Panc1 (cell line): ENCODE measurements at regions not wholly inside any gene's neighbourhood (a gene's known extent, or its start where the extent isn't known, plus 50 kb on each side); places are given as distances from the start of the nearest gene placed in this dataset.

Experiments used
- ATAC-seq: fragments of 200-7000 bp; cut with Tn5 transposase; 2 replicates; pipeline ENCODE4 v1.9.1; 2020; ENCODE audit warnings: mild to moderate bottlenecking, moderate library complexity
- BruUV-seq: library from RNA; stranded (reverse); fragments of 400-500 nt; replicated peaks from 2 replicates; lab custom pipeline; 2021; lab: Mats Ljungman, UMichigan
- CTCF ChIA-PET: fragments of 300-600 bp; sonication (Branson Sonifier 250); formaldehyde crosslinking; loops from one replicate; lab custom pipeline; 2022; ENCODE audit warnings: antibody characterized with exemption; lab: Charles Lee
- POLR2A ChIA-PET: fragments of 300-600 bp; sonication (Branson Sonifier 250); formaldehyde crosslinking; loops from one replicate; lab custom pipeline; 2022; ENCODE audit warnings: antibody characterized with exemption; lab: Charles Lee
- DNase-seq: peaks from one replicate; pipeline ENCODE4 v3.0.0-alpha.2; 2010; ENCODE audit warnings: low read depth, low spot score
- H3K27ac ChIP-seq: 2 replicates; pipeline ENCODE4 v1.5.1; 2011; ENCODE audit warnings: mild to moderate bottlenecking, low read length, inconsistent platforms
- H3K27me3 ChIP-seq: fragments of 200-500 bp; sonication (Bioruptor generic); 2 replicates; pipeline ENCODE4 v1.6.0; 2014; ENCODE audit warnings: low read length, inconsistent platforms; ENCODE audit not compliant: control insufficient read depth, insufficient read depth
- H3K36me3 ChIP-seq: fragments of 200-500 bp; sonication (Bioruptor generic); 2 replicates; pipeline ENCODE4 v1.5.1; 2014; ENCODE audit warnings: inconsistent platforms, mild to moderate bottlenecking, low read length, moderate library complexity; ENCODE audit not compliant: control insufficient read depth, insufficient read depth
- H3K4me1 ChIP-seq: 2 replicates; pipeline ENCODE4 v1.5.1; 2011; ENCODE audit warnings: inconsistent platforms, mild to moderate bottlenecking, low read length, moderate library complexity; ENCODE audit not compliant: control insufficient read depth, insufficient read depth
- H3K4me3 ChIP-seq, 2 experiments: 2 replicates each; pipeline ENCODE4 v1.5.1; 2011 to 2012; ENCODE audit warnings: low read depth in 2 of 2, low read length in 2 of 2, mild to moderate bottlenecking in 2 of 2, inconsistent platforms in 1 of 2, moderate library complexity in 1 of 2
- H3K9me3 ChIP-seq: fragments of 200-500 bp; sonication (Bioruptor generic); 2 replicates; pipeline ENCODE4 v1.5.1; 2014; ENCODE audit warnings: low read depth, mild to moderate bottlenecking, inconsistent platforms, low read length, moderate library complexity; ENCODE audit not compliant: control insufficient read depth, insufficient read depth
- CTCF ChIP-seq: fragments of 450-650 bp; IDR thresholded peaks from 2 replicates; pipeline ENCODE4 v1.5.1; 2017; ENCODE audit warnings: mild to moderate bottlenecking
- POLR2AphosphoS5 ChIP-seq: IDR thresholded peaks from 2 replicates; pipeline ENCODE4 v1.6.1; 2012; ENCODE audit warnings: mild to moderate bottlenecking, low read depth, low read length, moderate library complexity
- REST ChIP-seq, 2 experiments: IDR thresholded peaks; 2 replicates each; pipeline ENCODE4 v1.6.1; 2011 to 2012; ENCODE audit warnings: low read depth in 2 of 2, control low read depth in 1 of 2, low read length in 1 of 2, mild to moderate bottlenecking in 1 of 2, moderate library complexity in 1 of 2; ENCODE audit not compliant: insufficient read depth in 1 of 2
- SIN3A ChIP-seq: IDR thresholded peaks from 2 replicates; pipeline ENCODE4 v1.6.1; 2012; ENCODE audit warnings: low read depth, mild to moderate bottlenecking, low read length, moderate library complexity, borderline replicate concordance; ENCODE audit not compliant: insufficient read depth
- TCF7L2 ChIP-seq: IDR thresholded peaks from 2 replicates; pipeline ENCODE4 v1.6.1; 2011; ENCODE audit warnings: mild to moderate bottlenecking, low read depth, low read length, inconsistent platforms
- in situ Hi-C: cut with HindIII; loops from 2 replicates; pipeline ENCODE4 v1.10.0; 2016; ENCODE audit warnings: low sequenced_read_pairs, low pct_unique_long_range_greater_than_20kb
- intact Hi-C: fragments of 100-400 bp; cut with micrococcal nuclease; formaldehyde crosslinking; loops from one replicate; pipeline ENCODE4 v1.10.0; 2022; ENCODE audit not compliant: unreplicated experiment

- no peaks in the 10 kb centered on the region for H3K4me1 ChIP-seq
- H3K27ac ChIP-seq, result no peak overlapping the region
- H3K27me3 ChIP-seq, result no peaks in the 10 kb centered on the region
- H3K9me3 ChIP-seq, result no peaks in the 10 kb centered on the region
- intact Hi-C loops, result no loop called here
- H3K36me3 ChIP-seq, result no peaks in the 10 kb centered on the region
- no TSS peak for BruUV-seq
- no peak for ATAC-seq
- ChIA-PET POLR2A (no interaction called here), CTCF (no interaction called here)
- TF ChIP-seq SIN3A (no peak), REST (IDR thresholded peaks at IDR 0.05; ENCODE audit: insufficient read depth in 1 of 2, low read depth in 2 of 2, low read length in 1 of 2) (no peak), POLR2AphosphoS5 (no peak), TCF7L2 (no peak), CTCF (no peak)
- DNase-seq, result no peak
- no peak overlapping the region for H3K4me3 ChIP-seq
- in situ Hi-C loops, result no loop called here
These were observed 267.3 kb upstream of the HAND2 start for GRCh38 chr4:173797296-173797695.

GRCh38 chr4:173794662-173795061, 264.6 kb upstream of the HAND2 start:
- in situ Hi-C loops (no loop called here), intact Hi-C loops (no loop called here)
- H3K27ac ChIP-seq, result no peak overlapping the region
- no peak for DNase-seq
- H3K36me3 ChIP-seq, result no peaks in the 10 kb centered on the region
- ChIA-PET POLR2A (no interaction called here), CTCF (no interaction called here)
- no TSS peak for BruUV-seq
- no peak overlapping the region for H3K4me3 ChIP-seq
- no peaks in the 10 kb centered on the region for H3K4me1 ChIP-seq
- no peaks in the 10 kb centered on the region for H3K27me3 ChIP-seq
- TF ChIP-seq POLR2AphosphoS5, result no peak
- no peak for TF ChIP-seq REST (IDR thresholded peaks at IDR 0.05; ENCODE audit: insufficient read depth in 1 of 2, low read depth in 2 of 2, low read length in 1 of 2)
- TF ChIP-seq SIN3A, result no peak
- no peak for TF ChIP-seq TCF7L2
- no peak for TF ChIP-seq CTCF
- no peak for ATAC-seq
- no peaks in the 10 kb centered on the region for H3K9me3 ChIP-seq
